IPS-20b (cell line): ENCODE measurements at regions not wholly inside any gene's neighbourhood (a gene's known extent, or its start where the extent isn't known, plus 50 kb on each side); places are given as distances from the start of the nearest gene placed in this dataset.
A peak's percentile ranks its signal among the peaks of the same experiment; 100 is the strongest.

Source experiments
- H3K27ac ChIP-seq: one replicate; pipeline ENCODE4 v1.5.1; 2013; ENCODE audit warnings: low read length
- H3K27me3 ChIP-seq: 2 replicates; pipeline ENCODE4 v1.6.1; 2013; ENCODE audit warnings: mild to moderate bottlenecking, low read length, inconsistent platforms; ENCODE audit not compliant: insufficient read depth
- H3K36me3 ChIP-seq: 2 replicates; pipeline ENCODE4 v1.6.1; 2013; ENCODE audit warnings: low read depth, mild to moderate bottlenecking, inconsistent platforms, low read length, moderate library complexity; ENCODE audit not compliant: insufficient read depth
- H3K4me1 ChIP-seq: 2 replicates; pipeline ENCODE4 v1.6.1; 2013; ENCODE audit warnings: mild to moderate bottlenecking, control low read depth, inconsistent platforms, low read length, moderate library complexity; ENCODE audit not compliant: insufficient read depth
- H3K4me3 ChIP-seq: 2 replicates; pipeline ENCODE4 v1.5.1; 2013; ENCODE audit warnings: mild to moderate bottlenecking, low read length, inconsistent platforms
- H3K9ac ChIP-seq: 2 replicates; pipeline ENCODE4 v1.6.1; 2013; ENCODE audit warnings: low read depth, mild to moderate bottlenecking, inconsistent platforms, low read length, moderate library complexity
- H3K9me3 ChIP-seq: 2 replicates; pipeline ENCODE4 v1.6.1; 2013; ENCODE audit warnings: mild to moderate bottlenecking, low read depth, low read length, inconsistent platforms; ENCODE audit not compliant: insufficient read depth

DNA sequence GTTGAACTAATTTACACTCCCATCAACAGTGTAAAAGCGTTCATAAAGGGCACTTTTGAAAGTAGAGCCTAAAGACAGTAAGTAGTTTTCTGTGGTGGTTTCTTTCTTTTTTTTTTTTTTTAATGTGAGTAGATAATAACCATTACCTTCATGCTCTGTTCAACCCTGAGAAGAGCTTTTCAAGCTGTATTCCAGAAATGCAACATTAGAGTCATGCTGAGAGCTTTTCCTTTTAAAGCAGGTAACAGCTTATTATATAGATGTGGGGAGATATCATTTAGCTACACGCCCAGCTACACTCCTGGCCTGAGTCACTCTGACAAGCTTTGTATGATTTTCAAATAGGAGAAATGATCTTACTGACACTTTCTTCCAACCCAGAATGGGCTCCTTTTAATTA is 96.2 kb upstream of the ARHGEF26 start:
- Histone ChIP-seq H3K9ac (no peak overlapping the region), H3K27ac (no peak overlapping the region), H3K27me3 (no peaks in the 10 kb centered on the region), H3K4me1 (no peaks in the 10 kb centered on the region), H3K36me3 (no peaks in the 10 kb centered on the region), H3K9me3 (no peaks in the 10 kb centered on the region), H3K4me3 (no peak overlapping the region)

DNA sequence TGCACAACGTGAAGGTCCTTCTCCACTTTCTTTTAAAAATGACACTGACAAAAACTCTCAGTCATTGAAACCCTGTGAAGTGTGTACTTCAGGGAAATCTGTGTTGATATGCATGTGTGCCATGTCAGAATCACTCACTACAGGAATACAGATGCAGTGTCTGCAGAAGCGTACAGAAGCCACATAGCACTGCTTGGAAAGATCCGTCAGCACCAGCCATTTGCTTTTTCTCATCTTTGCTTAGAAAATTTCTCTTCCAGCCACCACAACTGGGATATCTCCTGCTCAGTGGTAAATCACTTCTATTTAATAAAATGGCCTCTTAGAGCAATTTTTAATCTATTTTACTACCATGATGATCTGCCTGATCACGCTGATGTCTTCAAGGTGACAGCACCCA is 91.3 kb upstream of the ARHGEF26 start:
- Histone ChIP-seq H3K9ac (no peak overlapping the region), H3K27ac (no peak overlapping the region), H3K27me3 (no peaks in the 10 kb centered on the region), H3K9me3 (no peaks in the 10 kb centered on the region), H3K4me3 (no peak overlapping the region), H3K4me1 (no peaks in the 10 kb centered on the region), H3K36me3 (no peaks in the 10 kb centered on the region)

DNA sequence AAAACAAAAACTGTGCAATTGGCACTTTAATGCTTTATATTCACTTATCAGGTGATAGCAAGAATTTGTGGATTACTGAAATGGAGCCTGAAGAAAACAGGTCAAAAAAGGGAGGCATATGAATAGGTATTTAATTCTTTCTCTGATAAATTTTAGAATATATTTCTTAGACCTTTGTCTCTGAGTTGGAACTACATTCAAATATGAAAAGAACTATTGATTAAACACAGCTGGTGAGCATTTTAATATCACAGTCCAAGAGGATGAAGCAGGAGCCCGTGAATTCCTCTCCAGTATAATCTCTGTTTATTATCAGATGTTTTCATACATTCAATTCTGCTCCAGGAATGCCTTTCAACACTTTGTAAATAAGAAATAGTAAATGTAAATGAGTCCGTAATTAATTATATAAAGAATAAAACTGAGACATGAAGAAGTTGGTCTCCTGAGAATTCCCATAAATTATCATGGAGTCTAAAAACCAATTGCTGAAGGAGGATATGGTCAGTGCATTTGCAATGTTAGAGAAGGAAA is 86.3 kb upstream of the ARHGEF26 start:
- Histone ChIP-seq H3K9me3 (no peaks in the 10 kb centered on the region), H3K4me1 (no peaks in the 10 kb centered on the region), H3K4me3 (no peak overlapping the region), H3K27ac (no peak overlapping the region), H3K9ac (no peak overlapping the region), H3K36me3 (no peaks in the 10 kb centered on the region), H3K27me3 (no peaks in the 10 kb centered on the region)

DNA sequence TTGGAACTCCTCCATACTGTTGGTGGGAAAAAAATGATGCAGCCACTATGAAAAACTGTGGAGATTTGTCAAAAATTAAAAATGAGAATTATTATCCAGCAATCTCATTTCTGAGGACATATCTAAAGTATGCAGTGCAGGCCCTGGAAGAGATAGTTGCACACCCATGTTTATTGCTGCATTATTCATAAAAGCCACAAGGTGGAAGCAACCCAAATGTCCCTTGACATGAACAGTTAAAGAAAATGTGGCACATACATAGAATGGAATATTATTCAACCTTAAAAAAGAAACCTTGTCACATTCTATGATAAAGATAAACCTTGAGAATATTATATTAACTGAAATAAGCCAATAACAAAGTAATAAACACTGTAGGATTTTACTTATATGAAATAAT is 80.9 kb upstream of the ARHGEF26 start:
- no peak overlapping the region for H3K27ac ChIP-seq
- no peaks in the 10 kb centered on the region for H3K9me3 ChIP-seq
- H3K36me3 ChIP-seq = no peaks in the 10 kb centered on the region
- no peak overlapping the region for H3K4me3 ChIP-seq
- H3K9ac ChIP-seq = no peak overlapping the region
- no peaks in the 10 kb centered on the region for H3K27me3 ChIP-seq
- no peaks in the 10 kb centered on the region for H3K4me1 ChIP-seq

DNA sequence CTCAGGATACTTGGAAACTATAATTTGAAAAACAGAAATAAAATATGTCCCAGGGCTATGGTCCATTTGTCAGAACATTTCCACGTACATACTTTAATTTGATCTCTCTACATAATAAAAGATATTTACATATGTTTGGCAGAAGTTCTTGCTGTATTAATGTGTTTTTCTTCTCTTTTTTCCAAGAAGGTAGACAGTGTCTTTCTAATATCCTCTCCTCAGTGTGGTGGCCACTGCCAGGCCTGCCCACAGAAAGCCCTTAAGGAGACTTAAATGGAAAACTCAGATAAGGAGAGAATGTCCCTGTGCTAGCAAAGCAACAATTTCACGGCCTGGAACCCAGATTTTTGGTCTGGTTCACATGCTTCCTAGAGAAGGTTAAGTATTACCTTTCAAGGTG is 76.5 kb upstream of the ARHGEF26 start:
- Histone ChIP-seq H3K4me1 (no peaks in the 10 kb centered on the region), H3K36me3 (no peaks in the 10 kb centered on the region), H3K9ac (no peak overlapping the region), H3K27ac (no peak overlapping the region), H3K9me3 (no peaks in the 10 kb centered on the region), H3K27me3 (no peaks in the 10 kb centered on the region), H3K4me3 (no peak overlapping the region)

DNA sequence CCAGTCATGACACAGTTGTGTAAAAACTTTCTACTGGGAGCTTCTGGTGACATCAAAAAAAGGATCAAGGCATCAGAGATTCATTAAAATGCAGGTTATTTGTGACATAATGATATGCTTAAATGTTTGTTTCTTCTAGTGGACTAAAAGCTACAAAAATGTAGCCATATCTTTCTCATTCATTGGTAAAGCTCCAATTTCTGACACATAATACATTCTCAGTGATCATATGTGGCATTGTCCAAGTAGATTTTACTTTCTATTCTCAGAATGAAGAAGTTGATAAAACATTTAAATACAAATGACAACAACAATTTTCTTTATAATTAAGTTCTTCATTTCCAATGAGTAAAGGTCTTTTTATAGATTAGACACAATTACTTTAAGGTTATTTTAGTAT is 71.0 kb upstream of the ARHGEF26 start:
- no peak overlapping the region for H3K4me3 ChIP-seq
- no peaks in the 10 kb centered on the region for H3K27me3 ChIP-seq
- H3K4me1 ChIP-seq = no peaks in the 10 kb centered on the region
- H3K9me3 ChIP-seq = no peaks in the 10 kb centered on the region
- H3K36me3 ChIP-seq = no peaks in the 10 kb centered on the region
- no peak overlapping the region for H3K27ac ChIP-seq
- no peak overlapping the region for H3K9ac ChIP-seq

DNA sequence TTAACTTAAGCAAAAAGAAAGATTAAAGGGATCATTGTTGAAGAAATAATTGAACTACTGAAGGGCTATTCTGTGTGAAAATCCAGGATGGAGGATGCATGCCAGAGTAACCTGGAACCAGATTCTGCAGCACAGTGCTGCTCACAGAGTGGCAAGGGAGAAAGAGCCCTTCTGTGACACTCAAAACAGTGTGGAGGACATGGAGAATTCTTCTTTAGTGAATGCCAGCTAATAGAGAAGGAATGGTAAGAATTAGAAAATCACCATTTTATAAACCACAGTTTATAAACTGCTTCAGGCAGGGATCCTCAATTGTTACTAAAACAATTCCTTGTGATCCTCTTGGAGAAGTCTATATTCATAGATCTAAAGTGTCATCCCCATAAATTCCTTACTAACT is 70.4 kb upstream of the ARHGEF26 start:
- H3K27ac ChIP-seq = no peak overlapping the region
- no peak overlapping the region for H3K4me3 ChIP-seq
- H3K9me3 ChIP-seq = no peaks in the 10 kb centered on the region
- no peaks in the 10 kb centered on the region for H3K27me3 ChIP-seq
- H3K36me3 ChIP-seq = no peaks in the 10 kb centered on the region
- no peak overlapping the region for H3K9ac ChIP-seq
- H3K4me1 ChIP-seq = no peaks in the 10 kb centered on the region

DNA sequence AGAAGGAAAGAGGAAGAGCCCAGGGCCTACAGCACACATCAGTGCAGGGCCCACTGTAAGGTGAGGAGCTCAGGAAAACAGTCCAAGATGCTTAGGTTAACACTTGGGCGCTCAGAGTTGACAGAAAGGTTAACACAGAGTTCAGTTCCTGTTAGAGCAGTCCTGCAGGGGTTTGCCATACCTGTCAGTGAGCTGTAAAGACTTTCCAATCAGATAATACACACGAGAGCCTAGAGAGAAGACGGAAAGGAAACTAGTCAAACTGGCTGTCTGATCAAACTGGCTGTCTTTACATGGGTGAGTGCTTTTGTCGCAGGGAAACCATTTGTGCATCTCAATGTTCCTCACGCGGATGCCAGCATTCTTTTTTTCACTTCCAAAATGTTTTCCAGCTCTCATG is 61.4 kb upstream of the ARHGEF26 start:
- H3K9me3 ChIP-seq = no peaks in the 10 kb centered on the region
- H3K36me3 ChIP-seq = no peaks in the 10 kb centered on the region
- H3K27me3 ChIP-seq = no peaks in the 10 kb centered on the region
- no peak overlapping the region for H3K4me3 ChIP-seq
- H3K9ac ChIP-seq = no peak overlapping the region
- H3K4me1 ChIP-seq = peaks cover 23% of the 10 kb centered on the region
- H3K27ac ChIP-seq = no peak overlapping the region

DNA sequence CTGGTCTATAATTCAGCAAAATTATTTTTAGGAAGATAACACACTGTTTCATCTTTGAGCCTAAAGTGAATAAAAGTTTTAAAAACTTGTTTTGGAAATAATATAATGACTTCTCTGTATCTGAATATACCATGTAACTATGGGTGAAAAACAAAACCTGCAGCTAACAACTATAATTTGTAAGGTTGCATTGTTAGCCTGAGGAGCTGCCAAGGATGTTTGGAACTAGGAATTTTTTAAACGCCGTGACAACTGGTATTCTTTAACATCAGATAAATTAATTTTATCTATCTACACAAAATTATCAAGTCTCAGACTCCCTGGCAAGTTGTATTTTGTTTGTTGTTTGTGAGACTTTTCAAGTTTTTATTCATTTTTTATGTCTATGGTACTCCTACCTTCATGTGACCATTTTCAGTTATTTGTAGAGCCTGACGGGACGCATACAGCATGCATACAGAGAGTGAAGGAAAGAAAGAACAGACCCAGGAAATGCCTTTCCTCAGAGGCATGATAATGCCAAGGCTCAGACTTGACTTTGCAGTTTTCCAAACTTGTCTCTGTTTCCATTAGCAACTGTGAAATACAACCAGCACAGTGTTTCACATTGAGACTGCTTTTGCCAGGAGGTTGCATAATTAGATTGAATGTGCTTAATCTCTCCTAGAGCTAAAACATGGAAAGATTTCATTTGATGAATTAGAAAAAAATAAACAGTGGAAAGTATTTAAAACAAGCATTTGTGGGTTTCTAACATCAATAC is 60.8 kb upstream of the ARHGEF26 start:
- Histone ChIP-seq H3K4me1 (peaks cover 23% of the 10 kb centered on the region), H3K27ac (peak overlapping the region; percentile 62), H3K27me3 (no peaks in the 10 kb centered on the region), H3K4me3 (no peak overlapping the region; the same call in 1 of the 2 replicates), H3K9me3 (no peaks in the 10 kb centered on the region), H3K9ac (no peak overlapping the region; the same call in 1 of the 2 replicates), H3K36me3 (no peaks in the 10 kb centered on the region)

DNA sequence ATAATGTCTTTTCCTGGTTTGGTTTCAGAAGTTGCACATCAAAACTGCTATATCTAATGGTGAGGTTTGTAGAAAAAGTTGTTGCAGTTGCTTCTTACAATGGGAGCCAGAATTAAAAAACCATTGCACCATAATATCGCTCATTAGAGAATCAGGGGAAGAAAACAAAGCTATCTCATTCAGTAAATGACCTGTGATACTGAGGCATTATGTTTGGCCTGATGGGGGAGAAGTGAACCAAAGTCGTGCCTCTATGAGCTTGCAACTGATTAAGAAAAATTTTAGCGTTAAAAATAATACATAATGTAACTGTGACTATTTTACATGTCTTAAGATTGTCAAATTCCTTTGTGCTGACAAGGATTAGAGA is 60.2 kb upstream of the ARHGEF26 start:
- no peak overlapping the region; the same call in 1 of the 2 replicates for H3K9ac ChIP-seq
- peaks cover 23% of the 10 kb centered on the region for H3K4me1 ChIP-seq
- H3K4me3 ChIP-seq = no peak overlapping the region; the same call in 1 of the 2 replicates
- H3K27ac ChIP-seq = peak overlapping the region; percentile 62
- H3K9me3 ChIP-seq = no peaks in the 10 kb centered on the region
- no peaks in the 10 kb centered on the region for H3K36me3 ChIP-seq
- no peaks in the 10 kb centered on the region for H3K27me3 ChIP-seq

DNA sequence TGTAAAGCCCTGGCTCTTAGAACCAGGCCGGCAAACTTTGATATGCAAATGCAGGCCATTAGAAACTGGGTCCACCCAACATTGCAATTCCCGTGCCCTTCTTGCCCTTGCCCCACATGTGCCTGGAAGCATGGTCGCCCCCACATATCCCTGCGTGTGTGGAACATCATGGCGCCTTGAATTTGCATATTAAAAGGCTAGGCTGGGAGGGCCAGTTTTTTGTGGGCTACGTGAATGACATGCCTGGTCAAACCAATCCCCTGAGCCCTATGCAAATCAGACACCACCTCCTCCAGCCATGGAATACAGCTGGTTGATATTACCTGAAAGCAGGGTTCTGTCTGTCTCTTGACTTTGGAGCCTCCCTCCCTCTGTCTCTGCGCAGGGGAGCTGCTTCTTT is 58.7 kb upstream of the ARHGEF26 start:
- H3K36me3 ChIP-seq = no peaks in the 10 kb centered on the region
- no peaks in the 10 kb centered on the region for H3K9me3 ChIP-seq
- peaks cover 16% of the 10 kb centered on the region for H3K4me1 ChIP-seq
- H3K9ac ChIP-seq = no peak overlapping the region
- H3K4me3 ChIP-seq = no peak overlapping the region
- H3K27me3 ChIP-seq = no peaks in the 10 kb centered on the region
- H3K27ac ChIP-seq = no peak overlapping the region

DNA sequence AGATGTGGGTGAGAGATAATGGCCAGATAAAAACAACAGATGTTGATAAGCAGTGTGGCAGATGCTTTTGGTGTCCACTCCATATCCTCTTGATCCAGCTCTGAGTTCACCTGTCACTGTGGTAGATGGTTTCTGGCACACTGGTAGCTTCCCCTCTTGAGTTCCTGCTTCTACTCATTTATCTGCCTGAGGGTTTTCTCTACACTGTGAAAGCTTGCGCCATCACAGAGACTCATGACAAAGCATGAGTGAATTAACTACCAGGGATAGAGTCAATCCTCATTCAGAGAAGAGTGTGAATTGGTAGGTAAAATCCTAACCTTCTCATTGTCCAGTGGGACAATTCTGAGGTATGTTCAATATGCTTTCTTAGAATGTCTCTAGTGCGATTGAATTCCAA is 50.0 kb upstream of the ARHGEF26 start:
- no peaks in the 10 kb centered on the region for H3K9me3 ChIP-seq
- H3K4me1 ChIP-seq = no peaks in the 10 kb centered on the region
- H3K4me3 ChIP-seq = no peak overlapping the region
- no peak overlapping the region for H3K9ac ChIP-seq
- no peaks in the 10 kb centered on the region for H3K27me3 ChIP-seq
- H3K27ac ChIP-seq = no peak overlapping the region
- H3K36me3 ChIP-seq = no peaks in the 10 kb centered on the region
